ENCODE measurements at regions not wholly inside any gene's neighbourhood (a gene's known extent, or its start where the extent isn't known, plus 50 kb on each side); places are given as distances from the start of the nearest gene placed in this dataset.
"Not testable (repeated sequence)": the region's sequence is repeated elsewhere in the genome, so short reads cannot be mapped to it uniquely, and the experiment has no call there.

GRCh38 chr5:82459626-82460025 is 181.5 kb upstream of the RPS23 start:
- DNase-seq, result no peak

GRCh38 chr5:82455317-82455716 is 177.2 kb upstream of the RPS23 start:
- DNase-seq, result not testable (repeated sequence)

- no peak for DNase-seq
These were observed 170.2 kb upstream of the RPS23 start for GRCh38 chr5:82448374-82448773.

- DNase-seq, result no peak
These were observed 169.8 kb upstream of the RPS23 start for GRCh38 chr5:82447913-82448312.

GRCh38 chr5:82446809-82447208 is 168.7 kb upstream of the RPS23 start:
- DNase-seq, result no peak

GRCh38 chr5:82445726-82446335 is 167.7 kb upstream of the RPS23 start:
- DNase-seq, result no peak

GRCh38 chr5:82439750-82440445 is 161.7 kb upstream of the RPS23 start:
- no peak for DNase-seq

- not testable (repeated sequence) for DNase-seq
These were observed 159.4 kb upstream of the RPS23 start for GRCh38 chr5:82437565-82437964.

- DNase-seq, result no peak
These were observed 158.1 kb upstream of the RPS23 start for GRCh38 chr5:82436291-82436690.

GRCh38 chr5:82434696-82435660 is 156.8 kb upstream of the RPS23 start:
- not testable (repeated sequence) for DNase-seq

- DNase-seq, result no peak
These were observed 148.5 kb upstream of the RPS23 start for GRCh38 chr5:82426464-82427154.

- DNase-seq, result no peak
These were observed 147.4 kb upstream of the RPS23 start for GRCh38 chr5:82425591-82425990.

- no peak for DNase-seq
These were observed 146.1 kb upstream of the RPS23 start for GRCh38 chr5:82424211-82424610.

GRCh38 chr5:82422751-82423181 is 144.6 kb upstream of the RPS23 start:
- DNase-seq, result no peak

GRCh38 chr5:82422001-82422740 is 144.0 kb upstream of the RPS23 start:
- DNase-seq, result no peak

GRCh38 chr5:82421119-82421518 is 143.0 kb upstream of the RPS23 start:
- DNase-seq, result no peak

GRCh38 chr5:82420524-82420923 is 142.4 kb upstream of the RPS23 start:
- DNase-seq, result not testable (repeated sequence)

GRCh38 chr5:82419559-82420332 is 141.6 kb upstream of the RPS23 start:
- no peak for DNase-seq

GRCh38 chr5:82418608-82418950 is 140.4 kb upstream of the RPS23 start:
- DNase-seq, result no peak

- DNase-seq, result no peak
These were observed 139.8 kb upstream of the RPS23 start for GRCh38 chr5:82417776-82418607.

- DNase-seq, result no peak
These were observed 138.4 kb upstream of the RPS23 start for GRCh38 chr5:82416512-82416911.

Data from NCI-H1694 (cell line).